D341Med (cell line): ENCODE measurements at regions not wholly inside any gene's neighbourhood (a gene's known extent, or its start where the extent isn't known, plus 50 kb on each side); places are given as distances from the start of the nearest gene placed in this dataset.
"Not testable (repeated sequence)": the region's sequence is repeated elsewhere in the genome, so short reads cannot be mapped to it uniquely, and the experiment has no call there.

ENCODE experiments used
- DNase-seq: peaks from one replicate; pipeline ENCODE4 v3.0.0; 2012; ENCODE audit warnings: low spot score

- no peak for DNase-seq
Observed at GRCh38 chr20:16864069-16864468, 115.9 kb downstream of the OTOR start.

GRCh38 chr20:16864963-16865362, 116.8 kb downstream of the OTOR start:
- no peak for DNase-seq

- no peak for DNase-seq
Observed at GRCh38 chr20:16865406-16865805, 117.2 kb downstream of the OTOR start.

GRCh38 chr20:16873124-16873523, 125.0 kb downstream of the OTOR start:
- not testable (repeated sequence) for DNase-seq

- no peak for DNase-seq
Observed at GRCh38 chr20:16877053-16877554, 128.9 kb downstream of the OTOR start.

GRCh38 chr20:16885746-16886145, 137.6 kb downstream of the OTOR start:
- no peak for DNase-seq

GRCh38 chr20:16898433-16898832, 150.3 kb downstream of the OTOR start:
- DNase-seq: no peak

GRCh38 chr20:16902662-16903061, 154.5 kb downstream of the OTOR start:
- no peak for DNase-seq

- DNase-seq: no peak
Observed at GRCh38 chr20:16904751-16905150, 156.6 kb downstream of the OTOR start.

- DNase-seq: no peak
Observed at GRCh38 chr20:16914277-16914676, 166.1 kb downstream of the OTOR start.

- DNase-seq: no peak
Observed at GRCh38 chr20:16916165-16916564, 168.0 kb downstream of the OTOR start.

GRCh38 chr20:16917636-16918035, 169.5 kb downstream of the OTOR start:
- no peak for DNase-seq

- DNase-seq: no peak
Observed at GRCh38 chr20:16918366-16918765, 170.2 kb downstream of the OTOR start.

- DNase-seq: no peak
Observed at GRCh38 chr20:16919841-16920240, 171.7 kb downstream of the OTOR start.

- no peak for DNase-seq
Observed at GRCh38 chr20:16922834-16923233, 174.7 kb downstream of the OTOR start.

GRCh38 chr20:16926626-16927430, 178.7 kb downstream of the OTOR start:
- no peak for DNase-seq

- DNase-seq: no peak
Observed at GRCh38 chr20:16929756-16930155, 181.6 kb downstream of the OTOR start.

GRCh38 chr20:16930656-16931055, 182.5 kb downstream of the OTOR start:
- DNase-seq: no peak

- DNase-seq: no peak
Observed at GRCh38 chr20:16939051-16939450, 190.9 kb downstream of the OTOR start.

- no peak for DNase-seq
Observed at GRCh38 chr20:16940701-16941100, 192.5 kb downstream of the OTOR start.

- DNase-seq: no peak
Observed at GRCh38 chr20:16942051-16942450, 193.9 kb downstream of the OTOR start.

GRCh38 chr20:16942756-16943155, 194.6 kb downstream of the OTOR start:
- no peak for DNase-seq

- DNase-seq: no peak
Observed at GRCh38 chr20:16944745-16945144, 196.6 kb downstream of the OTOR start.

GRCh38 chr20:16945619-16946018, 197.5 kb downstream of the OTOR start:
- no peak for DNase-seq
